GM12872 (cell line): ENCODE measurements at regions not wholly inside any gene's neighbourhood (a gene's known extent, or its start where the extent isn't known, plus 50 kb on each side); places are given as distances from the start of the nearest gene placed in this dataset.

Source experiments
- CTCF ChIP-seq: IDR thresholded peaks from 3 replicates; pipeline ENCODE4 v1.5.1; 2011; ENCODE audit warnings: low read depth, mild to moderate bottlenecking, low read length, moderate library complexity; ENCODE audit not compliant: insufficient read depth

DNA sequence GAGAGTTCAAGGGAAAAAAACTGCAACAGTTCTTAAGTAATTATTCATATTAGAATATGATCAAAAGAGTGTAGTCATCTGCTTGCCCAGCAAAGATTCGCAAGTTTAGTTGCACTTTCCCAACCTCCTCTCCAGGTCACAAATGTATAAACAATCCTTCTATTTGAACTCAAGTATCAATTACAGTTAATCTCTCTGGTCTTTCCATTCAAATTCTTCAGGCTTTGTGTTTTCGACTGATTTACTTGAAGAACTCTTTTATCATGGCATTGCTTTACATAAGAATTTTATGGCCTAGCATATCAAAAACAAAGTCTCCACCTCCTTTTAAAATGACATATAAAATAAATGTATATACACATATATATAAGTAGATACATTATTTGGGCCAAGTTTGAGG, 1009.6 kb upstream of the DIAPH2 start:
- no peak for TF ChIP-seq CTCF

GRCh38 chrX:95675794-95676193, 1008.8 kb upstream of the DIAPH2 start:
- TF ChIP-seq CTCF, result no peak

- TF ChIP-seq CTCF, result no peak
These were observed 1006.0 kb upstream of the DIAPH2 start for GRCh38 chrX:95678679-95679078.

GRCh38 chrX:95693365-95693764, 991.3 kb upstream of the DIAPH2 start:
- TF ChIP-seq CTCF, result no peak

DNA sequence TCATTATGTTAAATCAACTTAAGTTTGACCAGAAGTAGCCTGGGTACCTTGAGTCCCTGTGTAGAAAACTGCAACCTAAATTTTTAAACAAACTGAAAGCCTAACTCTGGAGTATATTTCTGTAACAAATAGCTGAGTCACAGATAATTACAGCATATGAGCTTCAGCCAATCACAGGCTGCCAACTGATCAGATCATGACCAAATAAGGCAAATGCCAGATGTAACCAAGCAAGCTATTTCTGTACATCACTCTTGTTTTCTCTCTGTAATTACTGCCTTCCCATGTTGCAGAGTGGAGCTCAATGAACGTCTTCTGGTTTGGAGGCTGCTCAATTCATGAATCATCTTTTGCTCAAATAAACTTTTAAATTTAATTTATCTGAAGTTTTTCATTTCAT, 980.9 kb upstream of the DIAPH2 start:
- TF ChIP-seq CTCF, result no peak

DNA sequence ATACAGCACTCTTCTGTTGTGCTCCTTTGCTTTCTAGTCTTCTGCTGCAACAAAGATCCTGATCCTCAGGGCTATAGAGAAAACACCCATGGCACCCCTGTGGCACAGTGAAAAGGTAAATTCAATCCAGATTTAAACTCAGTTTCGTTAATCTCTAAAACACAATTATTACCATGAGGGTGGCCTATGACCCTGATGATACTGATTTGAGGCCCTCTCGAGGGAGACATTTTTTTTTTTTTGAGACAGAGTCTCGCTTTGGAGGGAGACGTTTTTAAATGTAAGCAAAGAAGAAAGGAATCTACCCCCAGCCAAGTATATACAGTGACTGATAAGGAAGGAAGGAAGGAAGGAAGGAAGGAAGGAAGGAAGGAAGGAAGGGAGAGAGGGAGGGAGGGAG, 967.8 kb upstream of the DIAPH2 start:
- no peak for TF ChIP-seq CTCF

DNA sequence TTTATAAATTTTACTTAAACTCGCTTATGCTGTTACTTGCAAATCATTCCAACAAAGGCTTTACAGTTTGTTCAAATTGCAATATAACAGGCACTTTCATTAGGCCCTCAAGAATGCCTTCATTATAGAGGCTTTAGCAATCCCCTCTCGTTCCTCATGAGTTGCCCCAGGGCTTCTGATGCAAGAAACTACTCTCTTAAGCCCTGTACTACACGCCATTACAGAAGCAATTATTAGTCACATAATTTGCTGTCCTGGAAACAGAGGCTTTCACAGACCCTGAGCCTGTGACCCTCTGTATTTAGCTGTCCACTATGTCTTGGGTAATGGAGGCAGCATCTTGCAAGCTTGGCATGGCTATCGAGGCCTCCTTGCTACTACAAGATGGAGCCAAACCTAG, 965.9 kb upstream of the DIAPH2 start:
- TF ChIP-seq CTCF, result no peak

- TF ChIP-seq CTCF, result no peak
These were observed 963.6 kb upstream of the DIAPH2 start for GRCh38 chrX:95721011-95721410.
